H9 (cell line): ENCODE measurements at regions not wholly inside any gene's neighbourhood (a gene's known extent, or its start where the extent isn't known, plus 50 kb on each side); places are given as distances from the start of the nearest gene placed in this dataset.

ENCODE experiments used
- DNase-seq: peaks from one replicate; pipeline ENCODE4 v3.0.0-alpha.2; 2017
- H2AFZ ChIP-seq: one replicate; pipeline ENCODE4 v1.6.1; 2013; ENCODE audit warnings: mild to moderate bottlenecking, low read length, control low read depth, moderate library complexity
- H2AK5ac ChIP-seq: 2 replicates; pipeline ENCODE4 v1.6.1; 2013; ENCODE audit warnings: low read length, control low read depth, mixed read lengths; ENCODE audit not compliant: insufficient read length
- H2BK120ac ChIP-seq: one replicate; pipeline ENCODE4 v1.6.1; 2013; ENCODE audit warnings: low read depth, mild to moderate bottlenecking, low read length, control low read depth, inconsistent platforms; ENCODE audit not compliant: poor library complexity, severe bottlenecking
- H2BK12ac ChIP-seq: 2 replicates; pipeline ENCODE4 v1.6.1; 2013; ENCODE audit warnings: low read length, control low read depth, mixed read lengths, low read depth; ENCODE audit not compliant: insufficient read length
- H2BK15ac ChIP-seq: 2 replicates; pipeline ENCODE4 v1.6.1; 2013; ENCODE audit warnings: low read depth, low read length, control low read depth
- H2BK20ac ChIP-seq: one replicate; pipeline ENCODE4 v1.6.1; 2013; ENCODE audit warnings: low read depth, mild to moderate bottlenecking, low read length, control low read depth, inconsistent platforms; ENCODE audit not compliant: poor library complexity, severe bottlenecking
- H2BK5ac ChIP-seq: 2 replicates; pipeline ENCODE4 v1.6.1; 2013; ENCODE audit warnings: low read length, control low read depth, mixed read lengths; ENCODE audit not compliant: insufficient read length
- H3K14ac ChIP-seq: 2 replicates; pipeline ENCODE4 v1.6.1; 2013; ENCODE audit warnings: low read length, control low read depth; ENCODE audit not compliant: insufficient read depth
- H3K18ac ChIP-seq: 2 replicates; pipeline ENCODE4 v1.6.1; 2013; ENCODE audit warnings: low read depth, mild to moderate bottlenecking, mixed read lengths, low read length, control low read depth; ENCODE audit not compliant: insufficient read length
- H3K23ac ChIP-seq: 2 replicates; pipeline ENCODE4 v1.6.1; 2013; ENCODE audit warnings: low read length, control low read depth, mixed read lengths, low read depth; ENCODE audit not compliant: insufficient read length
- H3K23me2 ChIP-seq: 2 replicates; pipeline ENCODE4 v1.6.1; 2013; ENCODE audit warnings: low read depth, mild to moderate bottlenecking, mixed read lengths, low read length, control low read depth; ENCODE audit not compliant: insufficient read length, poor library complexity, severe bottlenecking
- H3K27ac ChIP-seq: 2 replicates; pipeline ENCODE4 v1.5.1; 2013; ENCODE audit warnings: low read length, control low read depth, mixed read lengths, low read depth; ENCODE audit not compliant: insufficient read length
- H3K27me3 ChIP-seq: 2 replicates; pipeline ENCODE4 v1.6.1; 2013; ENCODE audit warnings: low read length, control low read depth, inconsistent platforms; ENCODE audit not compliant: insufficient read depth
- H3K4ac ChIP-seq: 2 replicates; pipeline ENCODE4 v1.6.1; 2013; ENCODE audit warnings: low read depth, mild to moderate bottlenecking, control low read depth, inconsistent platforms, low read length, moderate library complexity
- H3K4me1 ChIP-seq: 2 replicates; pipeline ENCODE4 v1.6.1; 2013; ENCODE audit warnings: low read length, control low read depth, inconsistent platforms; ENCODE audit not compliant: insufficient read depth
- H3K4me2 ChIP-seq: 2 replicates; pipeline ENCODE4 v1.6.1; 2013; ENCODE audit warnings: low read length, control low read depth, mixed read lengths; ENCODE audit not compliant: insufficient read length, insufficient read depth
- H3K56ac ChIP-seq: 2 replicates; pipeline ENCODE4 v1.6.1; 2013; ENCODE audit warnings: low read depth, mild to moderate bottlenecking, mixed read lengths, low read length, control low read depth; ENCODE audit not compliant: insufficient read length
- H3K79me1 ChIP-seq: 2 replicates; pipeline ENCODE4 v1.6.1; 2013; ENCODE audit warnings: low read depth, mild to moderate bottlenecking, moderate library complexity, low read length, control low read depth, inconsistent platforms; ENCODE audit not compliant: insufficient read depth, poor library complexity, severe bottlenecking
- H3K79me2 ChIP-seq: 2 replicates; pipeline ENCODE4 v1.6.1; 2013; ENCODE audit warnings: low read length, control low read depth, inconsistent platforms; ENCODE audit not compliant: insufficient read depth
- H3K9ac ChIP-seq: 2 replicates; pipeline ENCODE4 v1.6.1; 2013; ENCODE audit warnings: low read length, control low read depth, mixed read lengths; ENCODE audit not compliant: insufficient read length; ENCODE audit errors: extremely low read depth
- H3K9me3 ChIP-seq: one replicate; pipeline ENCODE4 v1.6.1; 2013; ENCODE audit warnings: low read depth, low read length, inconsistent platforms; ENCODE audit not compliant: control insufficient read depth
- H3T11ph ChIP-seq: one replicate; pipeline ENCODE4 v1.6.1; 2013; ENCODE audit warnings: mild to moderate bottlenecking, low read length, control low read depth, inconsistent platforms
- H4K20me1 ChIP-seq: one replicate; pipeline ENCODE4 v1.6.1; 2013; ENCODE audit not compliant: control insufficient read depth, insufficient read length, insufficient read depth
- H4K5ac ChIP-seq: 2 replicates; pipeline ENCODE4 v1.6.1; 2013; ENCODE audit warnings: low read depth, mild to moderate bottlenecking, mixed read lengths, low read length, control low read depth; ENCODE audit not compliant: insufficient read length
- H4K8ac ChIP-seq: replicated peaks from 2 replicates; pipeline ENCODE4 v1.6.1; 2013; ENCODE audit warnings: low read length, control low read depth, mixed read lengths, low read depth; ENCODE audit not compliant: insufficient read length
- H4K91ac ChIP-seq: 2 replicates; pipeline ENCODE4 v1.6.1; 2013; ENCODE audit warnings: low read depth, mild to moderate bottlenecking, moderate library complexity, mixed read lengths, low read length, control low read depth; ENCODE audit not compliant: insufficient read length
- H3K27ac Mint-ChIP-seq, 3 experiments: 2 replicates in 2 of 3; 3 replicates in 1 of 3; pipeline ENCODE4 v1.8.0; 2020 to 2021; ENCODE audit warnings: mixed read lengths in 3 of 3, mild to moderate bottlenecking in 1 of 3, moderate library complexity in 1 of 3
- H3K27me3 Mint-ChIP-seq: 2 replicates; pipeline ENCODE4 v1.8.0; 2021; ENCODE audit warnings: low read depth, mild to moderate bottlenecking, moderate library complexity, mixed read lengths
- H3K36me3 Mint-ChIP-seq, 3 experiments: 2 replicates in 2 of 3; 3 replicates in 1 of 3; pipeline ENCODE4 v1.8.0; 2020 to 2021; ENCODE audit warnings: low read depth in 3 of 3, mixed read lengths in 3 of 3; ENCODE audit not compliant: insufficient read depth in 1 of 3
- H3K4me1 Mint-ChIP-seq, 2 experiments: 2 replicates each; pipeline ENCODE4 v1.8.0; 2020; ENCODE audit warnings: mixed read lengths in 2 of 2
- H3K4me3 Mint-ChIP-seq, 2 experiments: 2 replicates in 1 of 2; 3 replicates in 1 of 2; pipeline ENCODE4 v1.8.0; 2020 to 2021; ENCODE audit warnings: mild to moderate bottlenecking in 2 of 2, mixed read lengths in 2 of 2, moderate library complexity in 1 of 2
- H3K9me3 Mint-ChIP-seq, 2 experiments: 2 replicates in 1 of 2; 3 replicates in 1 of 2; pipeline ENCODE4 v1.8.0; 2020; ENCODE audit warnings: mild to moderate bottlenecking in 2 of 2, mixed read lengths in 2 of 2, moderate library complexity in 1 of 2
- TF ChIP-seq, protein P1 (sequence below): fragments of 200-600 bp; sonication (generic); conservative IDR thresholded peaks from 3 replicates; pipeline ENCODE4 v1.8.0; 2021; ENCODE audit warnings: antibody characterized with exemption, mild to moderate bottlenecking

DNA sequence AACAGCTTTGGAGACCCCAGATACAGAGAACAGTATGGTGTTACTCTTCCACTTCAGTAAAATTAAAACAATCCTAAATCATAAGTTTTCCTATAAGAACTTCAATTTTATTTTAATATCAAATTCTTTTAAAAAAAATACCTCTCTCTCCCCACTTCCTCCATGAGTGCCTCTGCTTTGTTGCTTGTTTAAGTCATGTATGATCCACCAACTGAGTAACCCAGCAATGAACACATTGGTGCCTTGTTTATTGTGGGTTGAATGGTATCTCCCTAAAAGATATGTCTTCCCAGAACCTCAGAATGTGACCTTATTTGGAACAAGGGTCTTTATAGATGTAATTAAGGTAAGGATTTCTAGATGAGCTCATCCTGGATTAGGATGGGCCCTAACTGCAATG is 143.5 kb upstream of the EGLN3 start:
- H3K4me1 ChIP-seq = no peaks in the 10 kb centered on the region; the same call in 1 of the 2 replicates
- H3K14ac ChIP-seq = no peak overlapping the region
- H2BK12ac ChIP-seq = no peak overlapping the region
- H3K9me3 Mint-ChIP-seq = no peaks in the 10 kb centered on the region
- no peak for DNase-seq
- no peaks in the 10 kb centered on the region for H4K20me1 ChIP-seq
- no peaks in the 10 kb centered on the region for H3K27me3 Mint-ChIP-seq
- no peaks in the 10 kb centered on the region for H3K23me2 ChIP-seq
- no peaks in the 10 kb centered on the region for H3K79me1 ChIP-seq
- H3K79me2 ChIP-seq = no peaks in the 10 kb centered on the region
- H3K56ac ChIP-seq = no peak overlapping the region
- H3K27ac Mint-ChIP-seq = no peak overlapping the region
- H2AK5ac ChIP-seq = no peak overlapping the region
- H4K5ac ChIP-seq = no peak overlapping the region
- no peaks in the 10 kb centered on the region for H3K36me3 Mint-ChIP-seq
- no peaks in the 10 kb centered on the region for H3K27me3 ChIP-seq
- peaks cover 9 to 14% of the 10 kb centered on the region in 2 experiments for H3K4me1 Mint-ChIP-seq
- no peak overlapping the region for H2AFZ ChIP-seq
- no peak overlapping the region for H2BK120ac ChIP-seq
- H3K4me3 Mint-ChIP-seq = no peak overlapping the region
- no peak overlapping the region for H3K18ac ChIP-seq
- H3T11ph ChIP-seq = no peak overlapping the region
- H4K91ac ChIP-seq = no peak overlapping the region
- H4K8ac ChIP-seq = no peak overlapping the region
- H3K9ac ChIP-seq = no peak overlapping the region
- no peak overlapping the region for H2BK5ac ChIP-seq
- no peak overlapping the region for H2BK15ac ChIP-seq
- no peak overlapping the region for H3K23ac ChIP-seq
- no peak overlapping the region for H2BK20ac ChIP-seq
- no peak overlapping the region for H3K4ac ChIP-seq
- H3K27ac ChIP-seq = no peak overlapping the region
- H3K4me2 ChIP-seq = no peak overlapping the region
- TF ChIP-seq, protein P1, sequence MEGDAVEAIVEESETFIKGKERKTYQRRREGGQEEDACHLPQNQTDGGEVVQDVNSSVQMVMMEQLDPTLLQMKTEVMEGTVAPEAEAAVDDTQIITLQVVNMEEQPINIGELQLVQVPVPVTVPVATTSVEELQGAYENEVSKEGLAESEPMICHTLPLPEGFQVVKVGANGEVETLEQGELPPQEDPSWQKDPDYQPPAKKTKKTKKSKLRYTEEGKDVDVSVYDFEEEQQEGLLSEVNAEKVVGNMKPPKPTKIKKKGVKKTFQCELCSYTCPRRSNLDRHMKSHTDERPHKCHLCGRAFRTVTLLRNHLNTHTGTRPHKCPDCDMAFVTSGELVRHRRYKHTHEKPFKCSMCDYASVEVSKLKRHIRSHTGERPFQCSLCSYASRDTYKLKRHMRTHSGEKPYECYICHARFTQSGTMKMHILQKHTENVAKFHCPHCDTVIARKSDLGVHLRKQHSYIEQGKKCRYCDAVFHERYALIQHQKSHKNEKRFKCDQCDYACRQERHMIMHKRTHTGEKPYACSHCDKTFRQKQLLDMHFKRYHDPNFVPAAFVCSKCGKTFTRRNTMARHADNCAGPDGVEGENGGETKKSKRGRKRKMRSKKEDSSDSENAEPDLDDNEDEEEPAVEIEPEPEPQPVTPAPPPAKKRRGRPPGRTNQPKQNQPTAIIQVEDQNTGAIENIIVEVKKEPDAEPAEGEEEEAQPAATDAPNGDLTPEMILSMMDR = no peak
- no peaks in the 10 kb centered on the region for H3K9me3 ChIP-seq
